C4-2B (cell line): ENCODE measurements at regions not wholly inside any gene's neighbourhood (a gene's known extent, or its start where the extent isn't known, plus 50 kb on each side); places are given as distances from the start of the nearest gene placed in this dataset.

Experiments
- CTCF ChIP-seq: fragments of 450-650 bp; conservative IDR thresholded peaks from 2 replicates; pipeline ENCODE4 v1.5.1; 2017; ENCODE audit warnings: mild to moderate bottlenecking
- ZFX ChIP-seq: fragments of 450-650 bp; IDR thresholded peaks from 2 replicates; pipeline ENCODE4 v1.6.1; 2017

- TF ChIP-seq CTCF = no peak
- TF ChIP-seq ZFX = no peak
Measured at GRCh38 chr7:53812135-53812534, 730.0 kb upstream of the VSTM2A start.
